HG03159 (cell line): ENCODE measurements at regions not wholly inside any gene's neighbourhood (a gene's known extent, or its start where the extent isn't known, plus 50 kb on each side); places are given as distances from the start of the nearest gene placed in this dataset.

Source experiments
- ATAC-seq: cut with Tn5 transposase; IDR thresholded peaks from one replicate; pipeline ENCODE4 v1.9.1; 2021; ENCODE audit warnings: mild to moderate bottlenecking, moderate library complexity; ENCODE audit not compliant: unreplicated experiment

DNA sequence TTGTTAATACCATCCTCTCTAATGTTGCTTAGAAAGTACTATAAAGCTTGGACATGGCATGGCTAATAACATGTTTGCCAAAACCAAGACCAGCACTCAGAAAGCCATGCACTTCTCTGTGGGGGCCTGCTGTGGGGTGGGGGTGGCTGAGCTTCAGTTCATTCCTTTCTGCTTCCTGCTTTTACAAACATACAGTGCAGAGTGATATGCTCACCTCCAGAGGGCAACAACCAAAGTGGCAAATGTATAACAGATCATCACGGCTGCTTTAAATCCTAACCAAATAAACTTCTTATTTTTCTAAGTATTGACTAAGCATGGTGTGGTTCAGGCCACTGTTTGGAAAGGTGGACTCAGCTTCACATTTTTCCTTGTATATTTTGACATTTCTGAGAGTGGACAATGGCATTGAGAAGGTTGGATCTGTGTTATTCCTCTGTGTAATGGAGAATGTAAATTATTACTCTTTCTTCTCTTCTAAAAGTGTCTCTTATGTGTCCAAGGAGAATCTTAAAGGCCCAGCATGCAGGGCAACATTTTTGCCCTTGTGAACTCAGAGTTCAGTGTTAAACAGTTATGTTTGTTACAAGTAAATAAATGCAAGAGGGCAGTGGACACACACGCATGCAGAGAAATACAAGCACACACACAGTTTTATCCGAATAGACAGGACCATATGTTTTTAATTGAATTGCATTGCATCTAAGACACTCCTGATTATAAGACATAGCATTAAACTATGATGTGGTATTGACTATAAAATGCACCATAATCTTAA, 186.1 kb downstream of the HERPUD2 start:
- no peak for ATAC-seq

GRCh38 chr7:35505066-35505465, 189.9 kb downstream of the HERPUD2 start:
- no peak for ATAC-seq

DNA sequence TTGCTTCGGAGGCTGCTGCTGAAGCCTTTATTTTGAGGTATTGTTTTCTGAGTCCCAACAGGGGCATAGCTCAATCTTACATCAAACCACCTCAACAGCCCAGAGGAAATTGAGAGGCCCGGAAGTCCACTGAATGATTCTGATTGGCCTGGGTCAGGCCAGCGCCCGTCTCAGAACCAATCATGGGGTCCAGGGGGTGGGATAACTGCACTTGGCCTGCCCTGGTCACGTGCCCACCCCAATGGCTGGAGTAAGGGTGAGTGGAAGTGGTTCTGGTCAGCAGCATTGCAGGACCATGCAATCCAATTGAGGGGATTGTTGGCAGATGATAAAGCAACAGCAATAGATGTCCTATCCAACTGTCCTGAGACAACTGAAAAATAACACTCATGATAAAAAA, 190.6 kb downstream of the HERPUD2 start:
- no peak for ATAC-seq

DNA sequence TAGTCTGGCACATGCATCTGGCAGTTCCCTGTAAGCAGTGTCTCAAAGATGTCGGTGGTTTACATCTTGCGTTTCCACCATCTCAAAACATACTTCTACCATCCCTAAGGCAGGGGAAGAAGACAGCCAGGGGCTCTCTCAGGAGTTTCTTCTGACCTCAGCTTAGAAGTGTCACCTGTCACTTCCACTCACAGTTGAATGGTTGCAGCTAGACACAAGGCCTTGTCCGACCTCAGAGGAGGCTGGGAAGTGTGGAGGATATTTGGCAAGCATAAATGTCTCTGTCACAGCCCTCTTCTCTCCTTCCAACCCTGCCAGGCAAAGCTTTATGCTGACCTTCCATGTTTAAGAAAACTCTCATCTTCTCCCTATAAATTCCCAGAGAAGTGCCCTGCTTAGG, 193.3 kb downstream of the HERPUD2 start:
- no peak for ATAC-seq

DNA sequence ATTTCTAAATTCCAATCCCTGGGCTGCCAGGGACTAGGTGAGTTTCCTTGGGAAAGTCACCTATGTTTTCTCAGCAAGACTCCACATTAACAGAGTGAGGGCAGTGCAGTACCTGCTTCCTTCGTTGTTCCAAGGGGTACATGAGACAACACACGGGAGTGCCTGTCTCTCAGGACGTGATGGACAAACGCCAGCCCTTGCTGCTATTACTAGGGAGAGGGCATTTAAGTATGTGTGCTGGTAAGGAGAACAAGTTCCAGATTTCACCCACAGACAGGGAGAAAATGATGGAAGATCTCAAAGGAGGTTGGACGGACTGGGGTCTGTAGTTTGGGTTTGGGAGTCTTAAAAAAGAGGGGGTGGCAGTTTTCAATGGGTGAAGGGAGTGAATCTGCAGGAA, 195.7 kb downstream of the HERPUD2 start:
- no peak for ATAC-seq

- ATAC-seq, result no peak
Observed at GRCh38 chr7:35498416-35498815, 196.5 kb downstream of the HERPUD2 start.

GRCh38 chr7:35495844-35496243, 199.1 kb downstream of the HERPUD2 start:
- ATAC-seq, result no peak

GRCh38 chr7:35495377-35495776, 199.6 kb downstream of the HERPUD2 start:
- no peak for ATAC-seq

DNA sequence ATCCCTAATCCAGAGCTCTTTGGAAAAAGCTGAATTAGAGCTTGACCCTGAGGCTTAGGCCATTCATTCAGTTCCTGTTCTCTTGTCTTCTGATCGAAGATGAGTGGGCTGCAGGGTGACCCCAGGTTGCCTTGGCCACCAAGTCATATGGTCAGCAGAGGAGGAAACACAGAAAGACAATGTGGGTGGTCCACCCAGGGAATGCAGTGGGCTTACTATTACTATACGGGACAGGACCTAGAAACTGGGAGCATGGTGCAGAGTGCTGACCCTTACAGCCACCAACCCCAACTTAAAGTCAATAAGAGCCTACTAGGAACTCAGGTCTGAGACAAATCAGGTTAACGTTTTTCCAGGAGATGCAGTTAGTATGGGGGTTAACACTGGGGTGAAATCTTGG, 200.5 kb downstream of the HERPUD2 start:
- no peak for ATAC-seq

GRCh38 chr7:35492451-35493175, 202.3 kb downstream of the HERPUD2 start:
- no peak for ATAC-seq

DNA sequence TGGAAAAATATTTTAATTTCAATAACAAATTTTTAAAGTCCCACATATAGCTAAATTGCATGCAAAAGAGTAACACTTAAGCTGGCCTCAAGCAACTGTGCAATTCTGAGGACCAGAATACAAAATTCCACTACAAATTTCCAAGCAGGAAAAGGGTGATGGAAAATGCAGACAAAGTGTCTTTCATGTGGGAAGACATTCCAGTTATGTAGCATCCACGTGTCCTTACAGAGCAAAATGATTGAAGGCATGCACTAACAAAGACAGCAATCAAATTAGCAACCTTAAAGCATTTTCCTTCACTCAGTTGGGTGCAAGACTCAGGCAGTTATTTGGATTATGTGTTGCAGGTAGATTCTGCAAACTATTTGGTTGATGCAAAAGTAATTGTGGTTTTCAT, 203.7 kb downstream of the HERPUD2 start:
- ATAC-seq, result no peak

GRCh38 chr7:35487841-35488240, 207.1 kb downstream of the HERPUD2 start:
- no peak for ATAC-seq

DNA sequence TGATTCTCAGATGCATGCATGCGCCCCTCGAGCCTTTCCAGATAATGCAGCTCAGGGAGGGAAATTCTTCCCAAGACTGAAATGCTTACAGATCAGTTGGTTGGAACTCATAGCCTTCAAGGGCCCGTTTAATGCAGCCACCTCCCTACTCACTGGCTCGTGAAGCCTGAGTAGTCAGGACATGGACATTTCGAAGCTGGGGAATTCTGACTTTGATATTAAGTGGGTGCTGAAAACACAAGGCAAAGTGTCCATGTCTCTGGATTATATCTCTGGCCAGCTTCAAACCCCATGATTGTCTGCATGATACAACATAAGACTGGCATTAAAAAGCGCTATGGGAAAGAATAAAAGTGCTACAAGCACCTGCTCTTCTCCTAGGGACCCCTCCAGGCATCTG, 207.5 kb downstream of the HERPUD2 start:
- ATAC-seq, result no peak

- no peak for ATAC-seq
Observed at GRCh38 chr7:35485436-35485835, 209.5 kb downstream of the HERPUD2 start.

DNA sequence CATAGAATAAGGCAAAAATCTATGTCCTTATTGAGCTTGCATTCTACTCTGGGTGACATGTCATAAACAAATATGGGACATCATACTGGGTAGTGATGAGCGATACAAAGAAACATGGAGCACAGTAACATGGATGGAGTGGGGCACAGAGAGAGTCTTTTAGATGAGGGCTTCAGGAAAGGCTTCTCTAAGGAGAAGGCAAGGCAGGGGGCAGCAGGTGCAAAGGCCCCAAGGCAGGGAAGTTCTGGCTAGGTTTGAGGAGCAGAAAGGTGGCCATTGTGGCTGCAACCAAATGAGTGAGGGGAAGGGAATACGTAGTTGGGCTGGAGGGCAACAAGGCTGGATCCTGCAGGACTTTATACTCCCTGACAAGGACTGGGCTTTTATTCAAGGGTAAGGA, 211.4 kb downstream of the HERPUD2 start:
- no peak for ATAC-seq

DNA sequence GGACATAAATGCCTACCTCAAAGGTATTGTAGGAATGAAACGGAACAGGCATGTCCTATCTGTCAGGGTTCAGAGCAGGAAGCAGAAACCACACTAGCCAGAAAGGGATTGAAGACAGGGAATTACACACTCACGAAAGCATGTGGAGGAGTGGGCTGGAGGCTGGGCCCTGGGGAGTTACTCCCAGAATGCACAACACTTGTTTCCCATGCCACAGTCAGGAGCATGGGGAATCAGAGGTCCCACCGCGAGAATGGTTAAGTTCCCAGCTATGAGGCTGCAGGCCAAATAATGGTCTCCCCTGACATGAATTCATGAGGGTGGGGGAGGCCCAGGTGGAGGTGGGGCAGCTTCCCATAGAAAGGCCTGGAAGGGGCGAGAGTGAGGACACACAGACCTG, 212.7 kb downstream of the HERPUD2 start:
- no peak for ATAC-seq

DNA sequence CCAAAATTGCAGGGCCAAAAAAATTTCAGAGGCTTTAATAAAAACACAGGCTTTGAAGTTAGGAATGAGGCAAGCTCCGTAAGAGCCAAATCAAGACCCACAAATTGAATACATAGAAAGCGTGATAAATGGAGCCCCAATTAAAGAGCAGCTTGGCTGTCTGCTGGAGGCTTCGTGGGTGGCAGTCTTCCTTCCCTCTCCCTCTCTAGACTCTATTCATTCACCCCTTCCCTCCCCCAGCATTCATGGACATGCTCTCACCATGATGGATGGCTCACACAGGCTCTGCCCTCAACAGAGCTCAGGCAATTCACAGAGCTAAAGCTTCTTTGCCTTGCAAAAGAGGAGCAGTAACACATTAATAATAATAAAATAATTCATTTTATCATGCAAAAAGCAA, 214.1 kb downstream of the HERPUD2 start:
- no peak for ATAC-seq

- no peak for ATAC-seq
Observed at GRCh38 chr7:35477609-35478008, 217.3 kb downstream of the HERPUD2 start.

GRCh38 chr7:35474100-35474499, 220.2 kb upstream of the TBX20 start:
- ATAC-seq, result no peak

DNA sequence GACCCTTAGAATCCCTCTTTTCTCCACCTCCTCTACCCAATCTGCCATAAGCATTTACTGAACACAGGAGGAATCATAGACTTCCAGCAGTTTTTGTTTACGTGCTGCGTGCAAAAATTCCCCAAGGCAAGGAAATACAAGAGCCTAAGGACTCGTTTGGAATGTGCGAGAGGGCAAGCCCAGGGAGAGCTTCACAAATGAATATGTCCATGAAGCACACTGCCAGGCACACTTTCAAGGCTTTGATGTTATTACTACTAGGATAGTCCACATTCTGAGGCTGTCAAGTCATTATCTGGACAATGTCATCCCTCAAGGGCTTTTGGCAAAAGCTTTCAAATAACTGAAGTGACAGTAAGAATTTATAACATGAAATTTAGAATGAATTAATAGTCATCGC, 214.7 kb upstream of the TBX20 start:
- ATAC-seq, result no peak

GRCh38 chr7:35467456-35467978, 213.6 kb upstream of the TBX20 start:
- ATAC-seq, result no peak

DNA sequence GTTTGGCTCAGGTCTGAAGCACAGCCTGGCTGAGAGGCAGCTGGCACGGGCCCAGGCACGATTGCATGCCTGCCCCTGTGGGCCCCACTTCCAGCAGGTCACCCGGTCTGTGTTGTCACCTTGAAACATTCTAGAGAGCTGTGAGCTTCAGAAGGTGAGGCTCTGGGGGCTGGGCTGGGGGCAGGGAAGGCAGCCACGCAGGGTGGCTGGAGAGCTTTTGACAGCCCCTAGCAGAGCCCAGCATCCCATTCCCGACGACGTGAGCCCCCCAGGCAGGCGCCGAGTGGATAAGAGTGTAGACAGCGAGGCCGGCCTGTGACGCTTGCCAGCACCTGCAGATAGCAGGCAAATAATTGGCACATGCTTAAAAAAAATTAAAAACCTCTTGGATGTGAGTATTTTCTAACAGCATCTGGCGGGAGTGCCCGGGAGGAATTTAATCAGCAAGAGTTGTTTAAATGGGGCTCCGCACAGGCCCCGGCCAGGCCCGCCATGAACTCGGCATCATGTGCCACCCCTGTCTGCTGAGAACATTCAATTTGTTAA, 212.0 kb upstream of the TBX20 start:
- ATAC-seq, result no peak
